ENCODE measurements at regions not wholly inside any gene's neighbourhood (a gene's known extent, or its start where the extent isn't known, plus 50 kb on each side); places are given as distances from the start of the nearest gene placed in this dataset.
"Not testable (repeated sequence)": the region's sequence is repeated elsewhere in the genome, so short reads cannot be mapped to it uniquely, and the experiment has no call there.

DNA sequence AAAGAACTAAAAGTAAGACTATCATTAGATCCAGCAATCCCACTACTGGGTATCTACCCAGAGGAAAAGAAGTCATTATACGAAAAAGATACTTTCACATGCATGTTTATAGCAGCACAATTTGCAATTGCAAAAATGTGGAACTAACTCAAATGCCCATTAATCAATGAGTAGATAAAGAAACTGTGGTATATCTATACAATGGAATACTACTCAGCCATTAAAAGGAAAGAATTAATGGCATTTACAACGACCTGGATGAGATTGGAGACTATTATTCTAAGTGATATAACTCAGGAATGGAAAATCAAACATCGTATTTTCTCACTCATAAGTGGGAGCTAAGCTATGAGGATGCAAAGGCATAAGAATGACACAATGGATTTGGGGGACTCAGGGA is 80.5 kb upstream of the KDM7A start:
- TF ChIP-seq, protein P1, sequence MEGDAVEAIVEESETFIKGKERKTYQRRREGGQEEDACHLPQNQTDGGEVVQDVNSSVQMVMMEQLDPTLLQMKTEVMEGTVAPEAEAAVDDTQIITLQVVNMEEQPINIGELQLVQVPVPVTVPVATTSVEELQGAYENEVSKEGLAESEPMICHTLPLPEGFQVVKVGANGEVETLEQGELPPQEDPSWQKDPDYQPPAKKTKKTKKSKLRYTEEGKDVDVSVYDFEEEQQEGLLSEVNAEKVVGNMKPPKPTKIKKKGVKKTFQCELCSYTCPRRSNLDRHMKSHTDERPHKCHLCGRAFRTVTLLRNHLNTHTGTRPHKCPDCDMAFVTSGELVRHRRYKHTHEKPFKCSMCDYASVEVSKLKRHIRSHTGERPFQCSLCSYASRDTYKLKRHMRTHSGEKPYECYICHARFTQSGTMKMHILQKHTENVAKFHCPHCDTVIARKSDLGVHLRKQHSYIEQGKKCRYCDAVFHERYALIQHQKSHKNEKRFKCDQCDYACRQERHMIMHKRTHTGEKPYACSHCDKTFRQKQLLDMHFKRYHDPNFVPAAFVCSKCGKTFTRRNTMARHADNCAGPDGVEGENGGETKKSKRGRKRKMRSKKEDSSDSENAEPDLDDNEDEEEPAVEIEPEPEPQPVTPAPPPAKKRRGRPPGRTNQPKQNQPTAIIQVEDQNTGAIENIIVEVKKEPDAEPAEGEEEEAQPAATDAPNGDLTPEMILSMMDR (IDR thresholded peaks at IDR 0.05), result not testable (repeated sequence)
- TF ChIP-seq, protein P2, sequence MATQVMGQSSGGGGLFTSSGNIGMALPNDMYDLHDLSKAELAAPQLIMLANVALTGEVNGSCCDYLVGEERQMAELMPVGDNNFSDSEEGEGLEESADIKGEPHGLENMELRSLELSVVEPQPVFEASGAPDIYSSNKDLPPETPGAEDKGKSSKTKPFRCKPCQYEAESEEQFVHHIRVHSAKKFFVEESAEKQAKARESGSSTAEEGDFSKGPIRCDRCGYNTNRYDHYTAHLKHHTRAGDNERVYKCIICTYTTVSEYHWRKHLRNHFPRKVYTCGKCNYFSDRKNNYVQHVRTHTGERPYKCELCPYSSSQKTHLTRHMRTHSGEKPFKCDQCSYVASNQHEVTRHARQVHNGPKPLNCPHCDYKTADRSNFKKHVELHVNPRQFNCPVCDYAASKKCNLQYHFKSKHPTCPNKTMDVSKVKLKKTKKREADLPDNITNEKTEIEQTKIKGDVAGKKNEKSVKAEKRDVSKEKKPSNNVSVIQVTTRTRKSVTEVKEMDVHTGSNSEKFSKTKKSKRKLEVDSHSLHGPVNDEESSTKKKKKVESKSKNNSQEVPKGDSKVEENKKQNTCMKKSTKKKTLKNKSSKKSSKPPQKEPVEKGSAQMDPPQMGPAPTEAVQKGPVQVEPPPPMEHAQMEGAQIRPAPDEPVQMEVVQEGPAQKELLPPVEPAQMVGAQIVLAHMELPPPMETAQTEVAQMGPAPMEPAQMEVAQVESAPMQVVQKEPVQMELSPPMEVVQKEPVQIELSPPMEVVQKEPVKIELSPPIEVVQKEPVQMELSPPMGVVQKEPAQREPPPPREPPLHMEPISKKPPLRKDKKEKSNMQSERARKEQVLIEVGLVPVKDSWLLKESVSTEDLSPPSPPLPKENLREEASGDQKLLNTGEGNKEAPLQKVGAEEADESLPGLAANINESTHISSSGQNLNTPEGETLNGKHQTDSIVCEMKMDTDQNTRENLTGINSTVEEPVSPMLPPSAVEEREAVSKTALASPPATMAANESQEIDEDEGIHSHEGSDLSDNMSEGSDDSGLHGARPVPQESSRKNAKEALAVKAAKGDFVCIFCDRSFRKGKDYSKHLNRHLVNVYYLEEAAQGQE (IDR thresholded peaks at IDR 0.05; ENCODE audit: insufficient read depth in 1 of 2, low read depth in 2 of 2, low read length in 1 of 2), result not testable (repeated sequence)
- not testable (repeated sequence) for TF ChIP-seq POLR2AphosphoS5 (IDR thresholded peaks at IDR 0.05; ENCODE audit: low read depth, low read length)

Data from Panc1 (cell line).